ENCODE measurements at regions not wholly inside any gene's neighbourhood (a gene's known extent, or its start where the extent isn't known, plus 50 kb on each side); places are given as distances from the start of the nearest gene placed in this dataset.
"Not testable (repeated sequence)": the region's sequence is repeated elsewhere in the genome, so short reads cannot be mapped to it uniquely, and the experiment has no call there.

DNA sequence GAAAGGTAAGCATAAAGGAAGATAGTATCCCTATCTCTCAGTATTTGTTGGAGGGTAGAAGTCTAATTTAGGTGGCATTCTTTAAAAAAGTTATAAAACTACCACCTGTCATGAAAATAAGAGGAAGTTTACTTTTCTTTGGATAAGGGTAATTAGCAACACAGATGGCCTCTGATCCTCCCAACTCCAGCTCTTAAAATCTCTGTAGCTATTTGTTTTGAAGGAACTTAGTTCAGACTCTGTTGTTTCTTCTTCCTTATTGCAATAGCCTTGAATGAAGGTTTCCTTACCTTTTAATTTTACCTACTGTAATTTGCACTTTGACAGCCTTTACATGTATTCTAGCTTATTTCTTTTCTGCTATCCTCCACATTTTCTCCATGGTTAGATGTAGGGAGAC is 1261.3 kb downstream of the RAPGEF2 start:
- no peak overlapping the region for H3K9ac ChIP-seq (ENCODE audit: control insufficient read depth, insufficient read depth, low read length)
- no peak overlapping the region for H3K27ac ChIP-seq (ENCODE audit: control insufficient read depth, insufficient read depth)
- ChIA-PET CTCF (interaction anchor here (0.8 kb wide), 1 partner anchor 600 kb away, joined by 3 read pairs; no protein-coding TSS in a partner anchor), POLR2A (no interaction called here), RAD21 (ENCODE audit: unreplicated experiment) (no interaction called here), SMC1A (ENCODE audit: uncharacterized antibody, unreplicated experiment) (no interaction called here)
- intact Hi-C loops (cut with micrococcal nuclease; ENCODE audit: unreplicated experiment) = no loop called here
- ATAC-seq = no peak
- no peaks in the 10 kb centered on the region for H3K4me1 ChIP-seq (ENCODE audit: control insufficient read depth, insufficient read depth, low read length)
- H3K4me3 ChIP-seq = no peak overlapping the region
- H3K9me3 ChIP-seq (replicated peaks; ENCODE audit: control insufficient read depth, insufficient read depth, low read length) = no peaks in the 10 kb centered on the region
- no TSS peak for BruUV-seq (replicated peaks)
- no peak overlapping the region for H2AFZ ChIP-seq (ENCODE audit: control insufficient read depth, low read depth, low read length)
- no peaks in the 10 kb centered on the region for H3K79me2 ChIP-seq (ENCODE audit: control insufficient read depth, insufficient read depth, low read length)
- no peak for TF ChIP-seq MYB (IDR thresholded peaks at IDR 0.05; ENCODE audit: borderline replicate concordance, low read depth, low read length)
- TF ChIP-seq ETV6 (conservative IDR thresholded peaks at IDR 0.05 in 1 of 2, IDR thresholded peaks at IDR 0.05 in 1 of 2; ENCODE audit: borderline replicate concordance in 1 of 2, low read depth in 1 of 2) = no peak
- H3K27me3 ChIP-seq (replicated peaks in 1 of 2; ENCODE audit: control insufficient read depth in 2 of 2, insufficient read depth in 2 of 2, low read length in 1 of 2) = no peaks in the 10 kb centered on the region
- no peak for FAIRE-seq
- H3K4me2 ChIP-seq (ENCODE audit: control insufficient read depth, insufficient read depth) = no peak overlapping the region
- no peak for DNase-seq (ENCODE audit: low read depth, low spot score)
- no peaks in the 10 kb centered on the region for H3K36me3 ChIP-seq (ENCODE audit: control insufficient read depth in 2 of 2, insufficient read depth in 2 of 2, low read length in 1 of 2)
- in situ Hi-C loops (cut with MboI) = no loop called here
- H4K20me1 ChIP-seq (ENCODE audit: control insufficient read depth, insufficient read depth) = no peaks in the 10 kb centered on the region

DNA sequence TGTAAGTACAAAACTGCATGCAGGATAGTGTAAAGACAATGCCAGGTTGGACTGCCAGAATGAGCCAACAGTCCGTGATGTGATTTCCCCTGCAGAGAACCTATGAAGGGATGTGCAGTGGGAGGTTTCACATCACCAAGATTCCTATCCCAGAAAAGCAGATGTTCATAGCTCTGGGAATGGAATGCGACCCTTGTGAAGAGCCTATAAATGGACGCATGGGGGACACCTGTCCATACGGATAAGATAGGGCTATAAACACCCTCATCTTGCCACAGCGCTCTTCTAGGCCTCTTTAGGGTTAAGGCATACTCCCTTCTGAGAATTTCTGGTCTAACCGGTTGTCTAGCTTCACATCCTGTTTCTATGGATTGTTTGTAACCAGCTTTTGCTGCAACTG is 1261.8 kb downstream of the RAPGEF2 start:
- FAIRE-seq; in situ Hi-C loops (cut with MboI); intact Hi-C loops (cut with micrococcal nuclease; ENCODE audit: unreplicated experiment); H3K9ac ChIP-seq (ENCODE audit: control insufficient read depth, insufficient read depth, low read length); H3K27me3 ChIP-seq (replicated peaks in 1 of 2; ENCODE audit: control insufficient read depth in 2 of 2, insufficient read depth in 2 of 2, low read length in 1 of 2); H3K36me3 ChIP-seq (ENCODE audit: control insufficient read depth in 2 of 2, insufficient read depth in 2 of 2, low read length in 1 of 2); BruUV-seq (replicated peaks); H3K79me2 ChIP-seq (ENCODE audit: control insufficient read depth, insufficient read depth, low read length); H3K4me1 ChIP-seq (ENCODE audit: control insufficient read depth, insufficient read depth, low read length); H3K9me3 ChIP-seq (replicated peaks; ENCODE audit: control insufficient read depth, insufficient read depth, low read length); H2AFZ ChIP-seq (ENCODE audit: control insufficient read depth, low read depth, low read length); H3K27ac ChIP-seq (ENCODE audit: control insufficient read depth, insufficient read depth); SMC1A ChIA-PET (ENCODE audit: uncharacterized antibody, unreplicated experiment); DNase-seq (ENCODE audit: low read depth, low spot score); POLR2A ChIA-PET; H3K4me2 ChIP-seq (ENCODE audit: control insufficient read depth, insufficient read depth); ATAC-seq; RAD21 ChIA-PET (ENCODE audit: unreplicated experiment); H4K20me1 ChIP-seq (ENCODE audit: control insufficient read depth, insufficient read depth); H3K4me3 ChIP-seq: not testable (repeated sequence)
- 4% methylated on average over 5 of the region's 6 CpGs for WGBS (ENCODE audit: insufficient coverage, insufficient replicate concordance, low lambda C conversion rate, missing lambda C conversion rate)
- CTCF ChIA-PET = interaction anchor here (0.8 kb wide), 1 partner anchor 601 kb away, joined by 3 read pairs; no protein-coding TSS in a partner anchor

DNA sequence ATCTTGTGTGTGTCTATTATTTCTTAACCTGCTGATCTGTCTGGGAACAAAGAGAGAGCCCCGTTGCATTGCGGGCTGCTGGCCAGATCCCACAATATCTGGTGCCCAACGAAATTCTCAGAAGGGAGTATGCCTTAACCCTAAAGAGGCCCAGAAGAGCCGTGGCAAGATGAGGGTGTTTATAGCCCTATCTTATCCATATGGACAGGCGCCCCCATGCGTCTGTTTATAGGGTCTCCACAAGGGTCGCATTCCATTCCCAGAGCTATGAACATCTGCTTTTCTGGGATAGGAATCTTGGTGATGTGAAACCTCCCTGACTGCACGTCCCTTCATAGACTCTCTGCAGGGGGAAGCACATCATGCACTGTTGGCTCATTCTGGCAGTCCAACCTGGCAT is 1262.5 kb downstream of the RAPGEF2 start:
- H3K79me2 ChIP-seq (ENCODE audit: control insufficient read depth, insufficient read depth, low read length); H2AFZ ChIP-seq (ENCODE audit: control insufficient read depth, low read depth, low read length); H3K4me3 ChIP-seq; H3K9ac ChIP-seq (ENCODE audit: control insufficient read depth, insufficient read depth, low read length); BruUV-seq (replicated peaks); POLR2A ChIA-PET; DNase-seq (ENCODE audit: low read depth, low spot score); RAD21 ChIA-PET (ENCODE audit: unreplicated experiment); ATAC-seq; H3K27ac ChIP-seq (ENCODE audit: control insufficient read depth, insufficient read depth); H3K4me1 ChIP-seq (ENCODE audit: control insufficient read depth, insufficient read depth, low read length); H3K36me3 ChIP-seq (ENCODE audit: control insufficient read depth in 2 of 2, insufficient read depth in 2 of 2, low read length in 1 of 2); intact Hi-C loops (cut with micrococcal nuclease; ENCODE audit: unreplicated experiment); H4K20me1 ChIP-seq (ENCODE audit: control insufficient read depth, insufficient read depth); H3K27me3 ChIP-seq (replicated peaks in 1 of 2; ENCODE audit: control insufficient read depth in 2 of 2, insufficient read depth in 2 of 2, low read length in 1 of 2); in situ Hi-C loops (cut with MboI); CTCF ChIA-PET; H3K9me3 ChIP-seq (replicated peaks; ENCODE audit: control insufficient read depth, insufficient read depth, low read length); H3K4me2 ChIP-seq (ENCODE audit: control insufficient read depth, insufficient read depth); FAIRE-seq: not testable (repeated sequence)
- 32% methylated on average over 8 of the region's 8 CpGs for WGBS (ENCODE audit: insufficient coverage, insufficient replicate concordance, low lambda C conversion rate, missing lambda C conversion rate)
- SMC1A ChIA-PET (ENCODE audit: uncharacterized antibody, unreplicated experiment) = interaction anchor here (0.7 kb wide), 1 partner anchor 419 kb away, joined by 3 read pairs; no protein-coding TSS in a partner anchor
